ENCODE measurements at regions not wholly inside any gene's neighbourhood (a gene's known extent, or its start where the extent isn't known, plus 50 kb on each side); places are given as distances from the start of the nearest gene placed in this dataset.
"Not testable (repeated sequence)": the region's sequence is repeated elsewhere in the genome, so short reads cannot be mapped to it uniquely, and the experiment has no call there.

DNA sequence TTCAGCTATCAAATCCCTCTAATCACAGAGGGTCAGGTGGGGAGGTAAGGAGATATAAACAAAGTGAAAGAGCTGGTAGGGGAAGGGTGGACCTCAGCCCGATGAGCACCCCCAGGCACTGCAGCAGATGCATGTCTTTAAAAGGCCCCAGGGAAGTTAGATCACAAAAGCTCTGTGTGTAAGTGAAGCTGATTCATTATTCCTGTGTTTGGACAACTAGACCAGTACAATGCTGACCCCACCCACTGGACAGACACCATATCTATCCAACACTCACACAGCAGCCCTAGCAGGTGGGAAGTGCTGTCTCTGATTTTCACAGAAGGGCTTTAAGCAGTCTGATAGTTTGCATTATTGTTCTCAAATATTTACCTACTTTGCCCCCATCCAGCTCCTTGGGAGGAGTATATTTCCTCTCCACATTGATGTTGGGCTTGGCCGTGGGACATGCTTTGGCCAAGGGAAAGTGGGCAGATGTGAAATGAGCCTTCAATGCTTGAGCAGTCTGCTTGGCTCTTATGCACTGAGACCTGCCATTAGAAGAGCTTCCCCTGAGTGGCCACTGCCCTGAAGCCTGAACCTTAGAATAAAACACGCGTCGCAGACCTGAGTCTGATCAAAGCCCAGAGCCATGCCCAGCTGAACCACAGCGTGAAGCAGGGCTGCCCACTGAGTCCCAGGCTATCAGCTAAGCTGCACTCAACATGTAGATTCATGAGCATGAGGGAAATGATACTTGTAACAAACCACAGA is 111.4 kb downstream of the COPS8 start:
- no peak for DNase-seq

DNA sequence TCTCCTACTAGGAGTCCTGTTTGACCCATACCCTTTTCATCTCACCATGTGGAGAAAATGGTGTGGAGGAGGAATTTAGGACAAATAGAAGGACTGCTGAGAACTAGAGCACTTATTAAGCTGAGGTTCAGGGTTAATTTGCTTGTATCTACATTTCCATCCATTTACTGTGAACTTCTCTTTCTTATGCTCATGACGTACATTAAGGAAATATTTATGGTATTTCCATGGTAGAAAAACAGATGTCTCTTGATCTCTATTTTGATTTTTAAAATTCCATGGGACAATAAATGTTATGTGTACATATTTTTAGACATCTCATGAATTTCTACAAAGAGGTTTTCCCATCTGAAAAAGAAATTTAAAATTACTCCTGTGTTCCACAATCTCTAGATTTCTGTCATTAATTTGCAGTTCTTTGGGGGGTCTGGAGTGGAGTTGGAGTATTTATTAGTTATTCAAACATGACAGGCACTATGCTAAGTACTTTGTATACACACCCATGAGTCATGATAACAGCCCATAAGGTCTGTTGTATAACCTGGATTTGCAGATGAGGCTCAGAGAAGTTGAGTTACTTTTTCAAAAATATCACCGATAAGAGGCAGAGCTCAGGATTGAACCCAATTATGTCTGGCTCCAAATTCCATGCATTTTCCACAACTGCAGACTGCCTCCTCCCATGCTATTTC is 112.6 kb downstream of the COPS8 start:
- no peak for DNase-seq

- DNase-seq, result no peak
Measured at GRCh38 chr2:237199082-237199481, 113.4 kb downstream of the COPS8 start.

DNA sequence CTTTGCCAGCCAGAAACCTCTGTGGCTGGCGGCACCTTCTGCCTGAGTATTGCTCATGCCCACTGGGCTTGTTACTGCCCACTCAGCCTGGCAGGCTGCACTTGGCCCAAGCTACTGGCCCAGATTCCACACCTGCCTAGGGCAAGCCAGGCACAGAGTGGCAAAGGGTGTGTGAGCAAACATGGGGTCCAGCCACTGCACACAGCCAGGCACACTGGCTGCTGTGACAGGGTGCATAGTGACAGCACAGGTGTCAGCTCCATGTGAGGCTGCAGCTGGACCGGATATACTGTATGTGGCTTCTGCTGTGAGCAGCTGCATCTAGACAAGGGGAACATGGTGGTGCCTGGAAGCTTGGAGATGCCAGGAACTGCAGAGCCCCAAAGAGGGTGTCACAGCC is 113.9 kb downstream of the COPS8 start:
- DNase-seq, result no peak

GRCh38 chr2:237200462-237200861 is 114.8 kb downstream of the COPS8 start:
- no peak for DNase-seq

DNA sequence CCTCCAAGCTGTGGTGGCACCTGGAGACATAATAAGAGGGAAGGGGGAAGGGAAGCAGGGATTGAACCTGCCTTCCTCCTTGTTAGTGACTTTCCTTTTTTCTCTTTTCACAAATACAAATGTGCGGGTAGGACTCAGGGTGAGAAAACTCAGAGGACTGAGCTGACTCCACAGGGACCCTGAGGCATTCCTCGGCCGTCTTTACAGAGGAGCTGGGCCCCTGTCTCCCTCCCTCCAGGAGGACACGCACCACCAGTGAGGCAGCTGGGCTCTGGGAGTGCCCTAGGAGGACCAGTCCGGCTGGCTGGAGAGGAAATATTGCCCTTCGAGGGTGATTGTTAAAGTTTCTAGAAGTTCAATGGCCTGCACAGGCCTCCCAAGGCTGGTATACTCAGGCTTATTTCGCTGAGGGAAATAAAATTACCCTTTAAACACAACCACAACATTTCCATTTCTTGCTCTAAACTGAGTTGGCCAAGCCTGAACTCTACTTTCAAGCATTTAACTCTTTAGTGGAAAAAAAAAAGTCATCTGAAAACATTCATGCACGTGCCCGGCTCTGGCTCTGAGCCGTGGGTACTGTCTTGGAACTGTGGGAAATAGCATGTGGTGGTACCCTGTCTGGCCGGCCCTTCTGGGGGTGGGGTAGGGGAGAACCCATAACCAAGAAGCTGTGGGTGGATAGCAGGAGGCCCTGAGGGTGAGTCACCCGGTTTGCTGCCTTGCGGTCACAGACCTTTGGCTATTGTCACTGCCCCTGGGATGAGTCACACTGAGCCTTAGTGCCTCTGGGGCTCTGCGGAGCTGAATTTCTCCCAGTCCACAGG is 116.0 kb downstream of the COPS8 start:
- peak; percentile 26 for DNase-seq

DNA sequence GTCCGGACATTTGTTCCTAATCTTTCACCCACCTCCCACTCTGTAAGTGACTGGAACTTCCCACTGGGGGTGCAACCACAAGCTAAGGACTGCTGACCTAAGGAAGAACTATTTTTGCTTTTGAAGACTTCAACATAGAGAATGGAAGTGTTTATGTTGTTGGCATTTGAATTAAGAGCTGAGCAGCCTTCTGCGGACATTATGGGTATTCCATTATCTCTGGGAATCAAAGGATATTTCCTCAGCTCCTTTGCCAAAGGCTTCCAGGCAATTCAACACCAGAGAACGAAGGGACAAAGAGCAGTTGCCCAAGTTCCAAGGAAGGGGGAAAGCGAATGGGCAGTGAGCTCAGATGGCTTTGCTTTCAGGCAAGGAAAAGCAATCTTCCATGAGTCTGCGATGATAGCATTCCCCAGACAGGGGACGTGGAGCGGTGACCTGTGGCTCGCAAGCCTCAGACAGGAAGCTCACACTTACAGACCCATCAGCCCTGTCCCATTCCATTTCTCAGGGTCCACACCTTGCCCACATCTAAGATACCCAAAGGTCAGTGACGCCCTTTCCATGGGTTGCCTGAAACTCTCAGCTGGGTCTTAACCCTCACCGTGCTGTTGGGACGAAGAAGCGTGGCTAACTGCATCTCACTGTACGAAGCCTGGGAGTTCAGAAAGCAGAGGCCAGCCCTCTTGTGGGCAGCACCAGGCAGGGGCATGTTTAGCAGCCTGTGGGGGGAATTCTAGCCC is 116.8 kb downstream of the COPS8 start:
- no peak for DNase-seq

DNA sequence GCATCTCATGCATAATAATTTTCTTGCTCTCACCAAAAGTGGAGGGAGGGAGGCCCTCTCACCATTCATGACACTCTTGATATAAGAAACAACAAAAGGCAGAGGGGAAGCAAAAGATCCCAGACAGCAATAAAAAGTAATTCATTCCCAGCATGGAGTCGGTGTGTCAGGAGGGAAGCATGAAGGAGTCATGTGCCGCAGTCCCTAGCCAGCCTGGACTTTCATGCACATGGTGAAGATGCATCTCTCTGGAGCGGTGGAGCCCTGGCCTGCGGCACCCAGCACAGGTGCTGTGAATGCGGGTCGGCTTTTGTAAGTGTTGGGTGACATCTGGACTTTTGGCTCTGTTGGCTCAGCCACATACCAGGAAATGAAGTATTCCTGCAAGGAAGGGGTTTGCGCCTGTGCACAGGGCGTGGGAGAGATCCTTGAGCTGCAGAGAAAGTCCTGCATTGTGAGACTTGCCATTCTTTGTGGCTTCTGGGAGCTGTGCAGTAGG is 119.4 kb downstream of the COPS8 start:
- DNase-seq, result no peak

DNA sequence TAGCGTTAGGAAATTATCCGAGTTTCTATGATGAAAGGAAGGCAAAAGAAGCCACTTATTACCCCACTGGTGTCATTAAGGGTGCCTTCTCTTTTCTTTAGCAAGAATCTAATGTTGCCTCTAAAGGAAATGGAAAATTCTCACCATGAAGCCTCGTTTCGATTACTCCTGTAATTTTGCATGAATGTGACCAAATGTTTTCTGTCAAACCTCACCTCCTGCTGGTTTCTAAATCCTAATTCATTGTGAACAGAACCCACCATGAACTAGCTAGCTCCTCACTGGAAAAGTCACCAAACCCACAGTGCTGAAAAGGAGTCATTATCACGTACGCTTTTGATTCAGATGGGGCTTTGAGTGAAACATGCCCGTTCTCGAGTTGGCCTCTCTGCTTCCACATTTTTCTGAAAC is 119.9 kb downstream of the COPS8 start:
- DNase-seq, result no peak

DNA sequence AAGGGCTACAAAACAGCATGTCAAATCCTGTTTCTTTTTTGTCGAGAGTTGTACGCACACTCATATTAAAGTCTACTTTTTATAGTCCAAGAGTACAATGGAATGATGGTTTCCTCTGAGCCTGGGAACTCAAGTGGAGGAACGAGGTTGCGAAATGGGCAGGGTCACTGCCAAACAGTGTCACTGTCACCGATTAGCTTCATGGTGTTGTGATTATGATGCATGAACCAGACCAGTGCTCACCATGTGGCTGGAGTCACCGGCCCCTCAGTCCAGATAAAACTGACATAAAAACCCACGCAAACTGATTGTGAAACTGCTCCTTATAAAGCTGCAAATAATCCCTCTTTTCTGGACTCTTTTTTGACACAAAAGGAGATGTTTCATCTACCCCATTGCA is 122.0 kb downstream of the COPS8 start:
- no peak for DNase-seq

DNA sequence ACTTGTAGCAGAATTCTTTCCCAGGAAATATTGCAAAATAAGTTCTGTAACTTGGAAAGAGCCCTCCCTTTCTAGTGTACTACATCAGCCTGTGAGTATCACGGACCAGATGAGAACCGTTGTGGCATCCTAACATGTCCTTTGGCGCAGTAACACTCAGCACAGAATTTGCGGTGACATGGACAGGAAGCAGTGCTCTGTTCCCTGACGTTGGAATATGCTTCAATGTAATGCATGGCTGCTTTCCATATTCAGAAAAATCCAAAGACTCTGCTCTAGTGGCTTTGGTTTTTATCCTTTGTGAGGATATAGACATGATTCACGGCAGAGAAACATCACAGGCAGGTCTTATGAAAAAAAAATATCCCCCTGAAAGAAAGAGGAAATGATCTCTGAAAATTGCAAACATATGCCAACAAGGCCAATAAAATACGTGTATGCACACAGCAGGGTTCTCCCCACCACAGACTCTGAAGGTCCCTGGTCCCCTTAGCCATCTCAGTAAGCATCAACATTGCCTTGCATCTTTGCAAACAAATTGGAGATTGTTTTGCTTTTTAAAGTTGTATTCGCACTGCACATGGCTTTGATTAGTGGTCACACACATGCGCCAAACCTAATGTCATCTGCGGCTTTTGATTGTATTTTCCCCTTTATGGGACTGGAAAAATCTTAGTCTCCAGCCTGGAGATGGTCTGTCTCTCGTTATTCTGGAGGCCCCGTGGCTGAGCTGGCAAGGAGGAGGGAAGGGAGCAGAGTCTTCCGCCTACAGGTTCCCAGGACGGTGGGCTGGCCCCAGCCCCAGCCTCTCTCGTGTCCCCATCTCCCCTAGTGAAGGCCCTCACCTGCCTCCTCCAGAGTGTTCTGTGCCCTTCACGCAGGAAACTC is 122.9 kb downstream of the COPS8 start:
- no peak for DNase-seq

GRCh38 chr2:237209885-237210284 is 124.2 kb downstream of the COPS8 start:
- no peak for DNase-seq

DNA sequence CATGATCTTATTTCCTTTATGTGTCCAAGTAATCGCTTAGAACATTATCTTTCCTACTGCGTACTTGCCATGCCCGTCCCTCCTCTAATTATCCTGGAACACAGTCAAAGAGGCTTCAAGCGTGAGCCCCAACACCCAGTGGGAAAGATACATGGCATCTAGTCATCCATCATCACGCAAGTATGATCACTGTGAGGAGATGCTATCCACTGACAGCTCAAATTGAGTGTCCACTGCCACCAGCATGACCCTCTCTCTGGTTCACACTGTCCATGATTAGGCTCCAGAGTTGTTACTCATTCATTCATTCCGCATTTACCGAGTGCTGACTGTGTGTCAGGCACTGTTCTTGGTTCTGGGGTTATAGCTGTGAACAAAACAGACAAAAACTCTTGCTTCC is 124.6 kb downstream of the COPS8 start:
- no peak for DNase-seq

DNA sequence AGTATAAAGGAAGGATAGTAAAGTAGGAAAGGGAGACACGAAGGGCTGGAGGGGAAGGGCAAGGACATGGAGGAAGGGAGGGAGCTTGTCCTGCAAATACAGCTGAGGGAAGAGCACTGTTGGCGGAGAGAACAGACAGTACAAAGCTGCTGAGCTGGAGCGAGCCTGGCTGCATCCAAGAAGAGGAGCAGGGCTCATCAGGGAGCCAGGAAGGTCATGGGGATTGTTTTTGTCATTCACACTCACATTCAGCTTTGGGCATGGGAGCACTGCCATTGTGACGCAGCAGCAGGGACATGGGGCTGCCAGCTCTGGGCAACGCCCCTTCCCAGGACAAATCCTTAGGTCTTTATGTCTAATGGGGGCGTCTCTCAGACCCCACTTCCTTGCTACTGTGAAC is 125.1 kb downstream of the COPS8 start:
- DNase-seq, result no peak

GRCh38 chr2:237212356-237213279 is 126.9 kb downstream of the COPS8 start:
- DNase-seq, result not testable (repeated sequence)

DNA sequence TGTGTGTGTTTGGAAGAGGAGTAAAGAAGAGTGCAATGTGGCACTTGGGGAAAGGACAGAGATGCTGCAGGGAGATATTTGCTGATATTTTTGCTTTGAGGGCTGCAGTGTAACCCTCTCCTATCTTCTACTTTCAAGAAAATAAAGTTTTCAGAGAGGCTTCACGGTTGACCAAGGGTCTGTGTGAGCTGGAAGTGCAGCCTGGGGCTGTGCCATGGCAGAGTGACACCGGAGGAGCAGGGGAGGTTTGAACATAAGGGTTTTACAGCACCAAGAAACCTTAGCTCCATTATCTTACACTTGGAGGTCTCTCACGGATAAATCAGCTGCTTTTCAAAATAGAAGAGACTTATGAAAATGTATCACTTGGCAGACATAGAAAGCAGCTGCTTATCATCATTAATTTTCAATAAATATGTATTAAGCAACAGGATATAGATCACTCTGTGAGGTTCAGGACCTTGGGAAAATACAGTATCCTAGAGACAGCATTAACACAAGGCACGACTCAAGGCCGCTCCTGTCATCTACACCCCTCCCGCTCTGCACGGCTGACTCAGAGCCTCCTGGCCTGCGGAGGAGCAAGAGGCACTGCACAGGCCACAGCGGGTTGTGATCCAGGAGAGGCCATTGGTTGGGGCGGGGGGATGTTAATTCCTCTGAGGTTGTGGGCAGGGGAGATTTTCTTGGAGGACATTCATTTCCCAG is 127.8 kb downstream of the COPS8 start:
- peak; percentile 14 for DNase-seq

DNA sequence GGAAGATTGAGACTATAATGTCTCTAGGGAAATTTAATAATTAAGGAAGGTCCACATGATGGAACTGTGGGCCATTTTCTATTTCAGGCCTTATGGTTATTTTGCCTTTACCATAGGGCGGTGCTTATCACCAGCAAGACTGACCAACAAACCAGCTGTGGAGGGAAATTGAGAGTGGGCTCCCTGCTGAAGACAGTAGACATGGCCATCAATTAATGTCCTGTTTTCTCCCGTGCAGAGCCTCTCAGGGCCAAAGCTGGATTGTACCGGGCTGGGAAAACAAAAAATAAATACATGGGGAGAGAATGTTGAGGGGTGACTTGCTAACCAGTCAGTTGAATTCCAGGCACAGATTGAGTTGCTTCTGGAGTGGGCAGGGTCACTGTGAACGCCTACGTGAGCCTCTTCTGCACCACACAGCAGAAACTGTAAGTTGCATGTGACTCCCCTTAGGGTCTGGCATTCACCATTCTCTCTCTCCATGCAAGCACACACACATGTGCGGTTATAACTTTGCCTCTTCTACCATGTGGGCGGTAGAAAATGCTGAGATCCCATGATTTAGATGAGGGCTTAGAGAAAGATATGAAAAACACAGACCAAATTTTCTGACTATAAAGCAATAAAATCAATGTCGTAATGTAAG is 128.5 kb downstream of the COPS8 start:
- DNase-seq, result no peak

DNA sequence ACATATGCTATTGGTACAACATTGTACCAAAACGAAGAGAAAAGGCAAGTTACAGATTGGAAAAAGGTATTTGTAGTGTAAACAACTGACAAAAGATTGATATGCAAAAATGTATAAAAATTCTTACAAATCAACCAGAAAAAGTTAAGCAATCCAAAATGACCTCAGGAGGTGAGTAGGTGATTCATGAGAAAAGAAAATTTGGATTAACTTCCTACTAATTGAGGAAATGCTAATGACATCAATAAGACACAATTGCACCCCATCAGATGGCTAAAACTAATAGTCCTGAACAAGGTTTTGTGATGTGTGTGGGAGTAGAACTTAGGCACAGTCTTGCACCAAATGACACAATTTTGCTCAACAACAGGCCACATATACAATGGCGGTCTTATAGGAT is 129.3 kb downstream of the COPS8 start:
- no peak for DNase-seq

DNA sequence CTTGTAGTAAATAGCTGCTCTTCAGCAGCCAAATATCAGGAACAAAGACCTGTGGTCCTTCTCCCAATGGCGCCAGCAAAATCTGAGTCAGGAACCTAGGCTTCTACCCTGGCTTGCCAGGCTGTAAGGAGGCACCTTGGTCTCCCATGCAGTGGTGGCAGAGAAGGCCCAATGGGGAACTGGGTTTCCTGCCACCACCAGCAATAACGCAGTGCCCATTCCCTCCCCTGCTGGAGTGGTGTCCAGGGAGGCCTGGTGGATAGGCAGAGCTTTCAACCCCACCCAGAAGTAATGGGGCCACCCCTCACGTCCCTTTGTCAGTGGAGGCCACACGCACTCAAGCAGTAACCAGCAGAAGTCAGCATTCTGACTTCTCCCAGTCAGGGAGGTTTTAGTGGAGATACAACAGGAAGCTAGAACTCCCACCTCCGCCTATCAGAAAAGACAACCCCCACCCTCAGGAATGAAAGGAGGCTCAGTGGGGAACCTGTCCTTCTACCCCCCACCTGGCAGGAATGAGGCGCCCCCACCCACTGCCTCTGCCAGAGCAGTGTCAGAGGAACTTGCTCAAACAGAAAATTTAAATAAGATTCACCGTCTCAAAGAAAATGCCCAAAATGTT is 132.4 kb downstream of the COPS8 start:
- no peak for DNase-seq
